Neural cell (in vitro differentiated cells): ENCODE measurements at regions not wholly inside any gene's neighbourhood (a gene's known extent, or its start where the extent isn't known, plus 50 kb on each side); places are given as distances from the start of the nearest gene placed in this dataset.

Source experiments
- H2AFZ ChIP-seq: fragments of 200-600, 300-800 bp; sonication (generic), shearing (Covaris generic); 2 replicates; pipeline ENCODE4 v1.6.0; 2014; ENCODE audit warnings: low read depth, mild to moderate bottlenecking, antibody characterized with exemption, low read length, moderate library complexity
- H3F3A ChIP-seq: fragments of 200-600 bp; shearing (Covaris generic); 2 replicates; pipeline ENCODE4 v1.6.1; 2016; ENCODE audit warnings: mild to moderate bottlenecking, moderate library complexity, mixed read lengths, antibody characterized with exemption, low read length; ENCODE audit not compliant: insufficient read depth, poor library complexity, severe bottlenecking
- H3K27ac ChIP-seq: fragments of 200-600, 300-800 bp; sonication (generic), shearing (Covaris generic); 2 replicates; pipeline ENCODE4 v1.5.1; 2014; ENCODE audit warnings: mild to moderate bottlenecking, low read length, moderate library complexity
- H3K27me3 ChIP-seq: fragments of 300-800, 200-600 bp; sonication (generic), shearing (Covaris generic); 2 replicates; pipeline ENCODE4 v1.6.0; 2014; ENCODE audit warnings: mild to moderate bottlenecking, low read depth, low read length, moderate library complexity; ENCODE audit not compliant: insufficient read depth
- H3K36me3 ChIP-seq: fragments of 300-800, 200-600 bp; sonication (generic), shearing (Covaris generic); 2 replicates; pipeline ENCODE4 v1.5.1; 2014; ENCODE audit warnings: mild to moderate bottlenecking, antibody characterized with exemption, low read length, moderate library complexity; ENCODE audit not compliant: insufficient read depth
- H3K4me2 ChIP-seq: fragments of 300-800, 200-600 bp; sonication (generic), shearing (Covaris generic); 2 replicates; pipeline ENCODE4 v1.6.0; 2014; ENCODE audit warnings: mild to moderate bottlenecking, low read length
- H3K4me3 ChIP-seq: fragments of 300-800, 200-600 bp; sonication (generic), shearing (Covaris generic); 2 replicates; pipeline ENCODE4 v1.5.1; 2014; ENCODE audit warnings: mild to moderate bottlenecking, low read length, moderate library complexity
- H3K79me2 ChIP-seq: fragments of 200-600 bp; shearing (Covaris generic); replicated peaks from 2 replicates; pipeline ENCODE4 v1.6.0; 2014; ENCODE audit warnings: mild to moderate bottlenecking, low read length, moderate library complexity; ENCODE audit not compliant: insufficient read depth
- H3K9ac ChIP-seq: fragments of 300-800, 200-600 bp; sonication (generic), shearing (Covaris generic); 2 replicates; pipeline ENCODE4 v1.6.1; 2016; ENCODE audit warnings: mild to moderate bottlenecking, low read length, mixed read lengths
- H3K9me2 ChIP-seq: fragments of 200-600 bp; shearing (Covaris generic); 2 replicates; pipeline ENCODE4 v1.6.1; 2016; ENCODE audit warnings: mild to moderate bottlenecking, low read length, mixed read lengths; ENCODE audit not compliant: insufficient read depth
- H3K9me3 ChIP-seq: fragments of 200-600, 300-800 bp; sonication (generic), shearing (Covaris generic); 2 replicates; pipeline ENCODE4 v1.6.1; 2016; ENCODE audit warnings: mild to moderate bottlenecking, mixed run types, low read length, moderate library complexity, mixed read lengths
- H4K20me1 ChIP-seq: fragments of 200-600 bp; shearing (Covaris generic); 2 replicates; pipeline ENCODE4 v1.6.1; 2016; ENCODE audit warnings: mild to moderate bottlenecking, mixed run types; ENCODE audit not compliant: insufficient read depth
- CTCF ChIP-seq: fragments of 450-650 bp; IDR thresholded peaks from 2 replicates; pipeline ENCODE4 v1.5.1; 2014; ENCODE audit warnings: antibody characterized with exemption, mild to moderate bottlenecking, moderate library complexity; ENCODE audit not compliant: poor library complexity, severe bottlenecking
- EP300 ChIP-seq: fragments of 450-650 bp; conservative IDR thresholded peaks from 2 replicates; pipeline ENCODE4 v1.6.1; 2014; ENCODE audit warnings: antibody characterized with exemption, mild to moderate bottlenecking, moderate library complexity; ENCODE audit not compliant: poor library complexity, severe bottlenecking
- EZH2 ChIP-seq: fragments of 200-600, 300-800 bp; shearing (Covaris generic), sonication (generic); IDR thresholded peaks from 2 replicates; pipeline ENCODE4 v1.6.1; 2014; ENCODE audit warnings: antibody characterized with exemption, low read length, borderline replicate concordance, mild to moderate bottlenecking; ENCODE audit not compliant: insufficient read depth, poor library complexity, severe bottlenecking
- MXI1 ChIP-seq: fragments of 450-650 bp; conservative IDR thresholded peaks from 2 replicates; pipeline ENCODE4 v1.6.1; 2014; ENCODE audit warnings: antibody characterized with exemption, mild to moderate bottlenecking; ENCODE audit not compliant: poor library complexity, severe bottlenecking
- POLR2AphosphoS5 ChIP-seq: IDR thresholded peaks from 2 replicates; pipeline ENCODE4 v1.6.1; 2012
- RAD21 ChIP-seq: fragments of 450-650 bp; conservative IDR thresholded peaks from 2 replicates; pipeline ENCODE4 v1.6.1; 2014; ENCODE audit warnings: antibody characterized with exemption, mild to moderate bottlenecking, moderate library complexity
- REST ChIP-seq: IDR thresholded peaks from 2 replicates; pipeline ENCODE4 v1.6.1; 2012; ENCODE audit warnings: borderline replicate concordance
- SMC3 ChIP-seq: fragments of 450-650 bp; conservative IDR thresholded peaks from 2 replicates; pipeline ENCODE4 v1.6.1; 2014; ENCODE audit warnings: antibody characterized with exemption, mild to moderate bottlenecking, moderate library complexity; ENCODE audit not compliant: poor library complexity
- TAF1 ChIP-seq: IDR thresholded peaks from 2 replicates; pipeline ENCODE4 v1.6.1; 2012; ENCODE audit warnings: low read depth

GRCh38 chr5:18079831-18080230, 445.6 kb downstream of the TAF11L14 start:
- Histone ChIP-seq H2AFZ (no peak overlapping the region), H3F3A (no peaks in the 10 kb centered on the region), H3K79me2 (no peaks in the 10 kb centered on the region), H4K20me1 (no peaks in the 10 kb centered on the region), H3K9me2 (no peaks in the 10 kb centered on the region), H3K9me3 (no peaks in the 10 kb centered on the region), H3K27me3 (no peaks in the 10 kb centered on the region), H3K4me3 (no peak overlapping the region), H3K36me3 (no peaks in the 10 kb centered on the region), H3K9ac (no peak overlapping the region), H3K4me2 (no peak overlapping the region), H3K27ac (no peak overlapping the region)
- no peak for TF ChIP-seq CTCF
- TF ChIP-seq RAD21, result no peak
- TF ChIP-seq MXI1, result no peak
- no peak for TF ChIP-seq EZH2
- TF ChIP-seq EP300, result no peak
- TF ChIP-seq POLR2AphosphoS5, result no peak
- TF ChIP-seq REST, result no peak
- TF ChIP-seq SMC3, result no peak
- TF ChIP-seq TAF1, result no peak

GRCh38 chr5:18088020-18088579, 453.8 kb downstream of the TAF11L14 start:
- Histone ChIP-seq H3K79me2 (no peaks in the 10 kb centered on the region), H2AFZ (no peak overlapping the region), H3K27ac (no peak overlapping the region), H3K4me2 (no peak overlapping the region), H3K9me3 (no peaks in the 10 kb centered on the region), H3K36me3 (no peaks in the 10 kb centered on the region), H3K27me3 (no peaks in the 10 kb centered on the region), H3K4me3 (no peak overlapping the region), H3K9me2 (no peaks in the 10 kb centered on the region), H3F3A (no peaks in the 10 kb centered on the region), H3K9ac (no peak overlapping the region), H4K20me1 (no peaks in the 10 kb centered on the region)
- TF ChIP-seq SMC3 (no peak), EZH2 (no peak), CTCF (no peak), EP300 (no peak), POLR2AphosphoS5 (no peak), MXI1 (no peak), REST (no peak), TAF1 (no peak), RAD21 (no peak)
